ENCODE measurements at regions not wholly inside any gene's neighbourhood (a gene's known extent, or its start where the extent isn't known, plus 50 kb on each side); places are given as distances from the start of the nearest gene placed in this dataset.

GRCh38 chr2:188751816-188752215 lies 222.4 kb upstream of the COL3A1 start:
- no peaks in the 10 kb centered on the region for H3K4me1 Mint-ChIP-seq
- H3K27me3 Mint-ChIP-seq = no peaks in the 10 kb centered on the region
- no peak overlapping the region for H3K27ac Mint-ChIP-seq
- H3K4me3 Mint-ChIP-seq = no peak overlapping the region
- H3K36me3 Mint-ChIP-seq (ENCODE audit: low read depth) = no peaks in the 10 kb centered on the region
- no peak for ATAC-seq (replicated peaks)
- H3K9me3 Mint-ChIP-seq = no peaks in the 10 kb centered on the region

- Mint-ChIP-seq H3K27me3 (no peaks in the 10 kb centered on the region), H3K4me1 (no peaks in the 10 kb centered on the region), H3K4me3 (no peak overlapping the region), H3K36me3 (ENCODE audit: low read depth) (no peaks in the 10 kb centered on the region), H3K27ac (no peak overlapping the region), H3K9me3 (no peaks in the 10 kb centered on the region)
- no peak for ATAC-seq (replicated peaks)
These were observed 221.9 kb upstream of the COL3A1 start for GRCh38 chr2:188752311-188752710.

DNA sequence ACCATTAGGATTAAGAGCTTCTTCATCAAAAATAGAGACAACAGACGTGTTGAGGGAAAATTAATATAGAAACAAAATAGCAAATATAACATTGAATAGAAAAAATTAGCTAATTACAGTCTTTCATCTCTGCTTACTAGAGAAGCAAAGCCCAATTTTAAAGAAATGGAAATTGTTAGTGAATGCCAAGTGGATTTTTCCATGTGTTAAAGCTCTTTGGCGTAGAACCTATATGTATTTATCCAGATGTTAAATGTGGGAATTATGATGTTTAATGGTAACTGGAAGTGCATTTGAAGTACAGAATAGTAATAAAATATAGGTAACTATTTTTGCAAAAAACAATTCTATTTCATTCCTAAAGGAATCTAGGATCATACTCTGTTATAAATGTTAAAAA lies 212.0 kb upstream of the COL3A1 start:
- Mint-ChIP-seq H3K27me3 (no peaks in the 10 kb centered on the region), H3K4me3 (no peak overlapping the region), H3K36me3 (ENCODE audit: low read depth) (no peaks in the 10 kb centered on the region), H3K27ac (no peak overlapping the region), H3K4me1 (no peaks in the 10 kb centered on the region), H3K9me3 (peaks cover 9% of the 10 kb centered on the region)
- ATAC-seq (replicated peaks) = no peak

DNA sequence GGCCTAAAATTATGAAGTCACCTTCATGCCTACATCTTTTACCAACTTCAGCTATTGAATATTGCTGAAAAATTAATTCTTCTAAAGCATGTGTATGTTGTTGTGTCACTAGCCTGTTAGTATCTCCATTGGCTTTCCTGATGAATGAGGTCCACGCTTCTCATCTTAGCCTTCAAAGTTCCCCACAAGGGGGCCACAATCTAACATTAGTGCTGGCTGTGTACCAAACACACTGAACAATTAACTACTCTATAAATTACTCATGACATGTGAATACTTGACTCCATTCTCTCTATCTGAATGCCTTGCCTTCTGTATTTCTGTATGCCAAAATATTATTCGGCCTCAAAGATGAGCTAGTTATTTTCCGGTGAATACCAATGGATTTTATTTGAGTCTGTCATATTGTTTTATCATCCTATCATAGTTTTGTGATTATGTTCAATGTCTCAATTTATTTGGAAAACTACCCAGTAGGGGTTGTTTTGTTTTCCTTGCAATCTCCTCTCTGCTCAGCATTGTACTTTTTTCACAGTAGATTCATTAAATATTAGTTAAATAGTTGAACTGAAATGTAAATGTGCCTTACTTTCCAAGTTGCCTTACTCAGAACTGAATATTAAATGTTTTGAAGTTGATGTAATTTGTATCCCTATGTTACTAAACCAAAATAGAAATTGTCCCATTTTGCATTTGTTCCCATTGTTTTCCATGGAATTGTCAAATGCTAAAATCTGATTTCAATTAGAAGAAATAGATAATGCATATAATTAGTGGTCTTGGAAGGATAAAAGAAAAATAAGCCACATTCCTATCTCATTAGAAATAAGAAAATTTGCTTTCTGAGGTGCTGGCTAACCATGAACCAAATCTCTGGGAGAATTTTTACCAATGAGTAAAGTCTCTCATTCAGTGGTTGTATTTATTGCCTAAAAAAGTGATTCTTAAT lies 208.4 kb upstream of the COL3A1 start:
- H3K4me3 Mint-ChIP-seq = no peak overlapping the region
- H3K9me3 Mint-ChIP-seq = no peaks in the 10 kb centered on the region
- no peaks in the 10 kb centered on the region for H3K36me3 Mint-ChIP-seq (ENCODE audit: low read depth)
- no peak for ATAC-seq (replicated peaks)
- no peaks in the 10 kb centered on the region for H3K4me1 Mint-ChIP-seq
- H3K27me3 Mint-ChIP-seq = no peaks in the 10 kb centered on the region
- H3K27ac Mint-ChIP-seq = no peak overlapping the region

GRCh38 chr2:188766471-188766856 lies 207.7 kb upstream of the COL3A1 start:
- H3K27me3 Mint-ChIP-seq = no peaks in the 10 kb centered on the region
- H3K4me1 Mint-ChIP-seq = no peaks in the 10 kb centered on the region
- H3K9me3 Mint-ChIP-seq = no peaks in the 10 kb centered on the region
- H3K27ac Mint-ChIP-seq = no peak overlapping the region
- H3K4me3 Mint-ChIP-seq = no peak overlapping the region
- ATAC-seq (replicated peaks) = no peak
- no peaks in the 10 kb centered on the region for H3K36me3 Mint-ChIP-seq (ENCODE audit: low read depth)

DNA sequence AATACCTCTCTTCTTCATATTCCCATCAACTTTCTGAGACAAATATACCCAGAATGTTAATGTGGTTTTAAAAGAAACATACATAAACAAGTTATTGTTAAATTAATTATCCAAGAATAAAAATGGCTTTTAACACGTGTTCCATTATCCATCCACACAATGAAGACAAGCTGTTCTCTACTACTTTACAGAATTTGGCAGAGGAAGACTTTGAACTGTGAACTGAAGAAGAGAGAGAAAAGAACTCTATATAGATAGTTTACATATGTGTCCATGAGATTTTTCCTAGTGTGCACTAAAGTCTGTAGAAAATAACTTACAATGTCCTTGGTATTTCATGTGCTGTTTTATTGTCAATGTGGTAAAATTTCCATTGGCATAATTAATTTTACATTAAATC lies 207.0 kb upstream of the COL3A1 start:
- Mint-ChIP-seq H3K4me3 (no peak overlapping the region), H3K27me3 (no peaks in the 10 kb centered on the region), H3K36me3 (ENCODE audit: low read depth) (no peaks in the 10 kb centered on the region), H3K4me1 (no peaks in the 10 kb centered on the region), H3K27ac (no peak overlapping the region), H3K9me3 (peaks cover 3% of the 10 kb centered on the region)
- ATAC-seq (replicated peaks) = no peak

DNA sequence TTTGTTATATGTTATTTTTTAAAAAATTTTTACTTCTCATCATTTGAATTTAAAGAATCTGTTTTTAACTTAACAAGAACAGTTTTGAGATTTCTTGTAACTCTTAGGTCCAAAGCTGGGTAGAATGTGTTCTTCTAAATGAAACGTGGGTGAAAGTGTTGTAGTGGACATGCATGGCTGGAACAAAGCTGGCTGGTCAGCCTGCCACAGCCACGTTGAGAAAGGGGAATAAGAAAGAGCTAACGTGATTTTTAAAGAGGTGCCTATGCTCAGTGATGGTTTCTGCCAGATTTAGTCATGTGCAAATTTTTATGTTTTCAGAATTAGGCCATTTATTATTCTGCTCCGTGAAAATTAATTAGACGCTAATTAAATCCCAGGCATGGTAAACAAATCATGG lies 203.9 kb upstream of the COL3A1 start:
- Mint-ChIP-seq H3K27ac (no peak overlapping the region), H3K4me1 (no peaks in the 10 kb centered on the region), H3K36me3 (ENCODE audit: low read depth) (no peaks in the 10 kb centered on the region), H3K9me3 (peaks cover 3% of the 10 kb centered on the region), H3K27me3 (no peaks in the 10 kb centered on the region), H3K4me3 (no peak overlapping the region)
- ATAC-seq (replicated peaks) = no peak

DNA sequence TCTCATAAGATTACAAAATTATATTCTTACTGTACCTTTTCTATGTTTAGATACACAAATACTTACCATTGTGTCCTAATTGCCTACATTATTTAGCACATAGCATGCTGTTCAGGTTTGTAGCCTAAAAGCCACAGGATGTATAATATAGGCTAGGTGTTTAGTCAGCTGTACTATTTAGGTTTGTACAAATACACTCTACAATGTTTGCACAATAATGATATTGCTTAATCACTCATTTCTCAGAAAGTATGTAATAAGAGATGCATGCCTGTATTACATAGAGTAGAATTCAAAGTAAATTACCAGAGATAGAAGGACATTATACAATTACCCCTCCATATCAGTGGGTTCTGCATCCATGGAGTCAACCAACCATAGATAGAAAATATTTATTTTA lies 201.1 kb upstream of the COL3A1 start:
- Mint-ChIP-seq H3K4me3 (no peak overlapping the region), H3K9me3 (peaks cover 3% of the 10 kb centered on the region), H3K27me3 (no peaks in the 10 kb centered on the region), H3K27ac (no peak overlapping the region), H3K4me1 (no peaks in the 10 kb centered on the region), H3K36me3 (ENCODE audit: low read depth) (no peaks in the 10 kb centered on the region)
- no peak for ATAC-seq (replicated peaks)

GRCh38 chr2:188776634-188777033 lies 197.5 kb upstream of the COL3A1 start:
- no peak overlapping the region for H3K27ac Mint-ChIP-seq
- no peaks in the 10 kb centered on the region for H3K4me1 Mint-ChIP-seq
- H3K4me3 Mint-ChIP-seq = no peak overlapping the region
- H3K36me3 Mint-ChIP-seq (ENCODE audit: low read depth) = no peaks in the 10 kb centered on the region
- peaks cover 3% of the 10 kb centered on the region for H3K9me3 Mint-ChIP-seq
- ATAC-seq (replicated peaks) = no peak
- H3K27me3 Mint-ChIP-seq = no peaks in the 10 kb centered on the region

GRCh38 chr2:188784269-188784762 lies 189.9 kb upstream of the COL3A1 start:
- no peak for ATAC-seq (replicated peaks)
- no peak overlapping the region for H3K4me3 Mint-ChIP-seq
- H3K27ac Mint-ChIP-seq = no peak overlapping the region
- no peaks in the 10 kb centered on the region for H3K27me3 Mint-ChIP-seq
- no peaks in the 10 kb centered on the region for H3K36me3 Mint-ChIP-seq (ENCODE audit: low read depth)
- H3K9me3 Mint-ChIP-seq = no peaks in the 10 kb centered on the region
- H3K4me1 Mint-ChIP-seq = no peaks in the 10 kb centered on the region

DNA sequence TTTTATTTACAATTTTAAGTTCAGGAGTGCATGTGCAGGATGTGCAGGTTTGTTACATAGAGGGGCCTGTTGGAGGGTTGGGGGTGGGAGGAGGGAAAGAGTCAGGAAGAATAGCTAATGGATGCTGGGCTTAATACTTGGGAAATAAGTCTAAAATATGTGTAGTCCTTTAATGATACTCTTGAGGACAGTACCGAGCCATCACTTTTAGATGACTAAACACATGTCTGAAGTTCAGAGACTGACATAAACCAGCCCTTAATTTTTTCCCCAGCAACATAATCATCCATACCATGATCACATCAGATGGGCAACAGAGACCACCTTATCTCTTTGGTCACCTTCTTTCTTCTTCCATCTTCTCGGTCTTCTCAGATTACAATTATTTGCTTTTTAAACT lies 189.1 kb upstream of the COL3A1 start:
- Mint-ChIP-seq H3K36me3 (ENCODE audit: low read depth) (no peaks in the 10 kb centered on the region), H3K4me1 (no peaks in the 10 kb centered on the region), H3K9me3 (no peaks in the 10 kb centered on the region), H3K4me3 (no peak overlapping the region), H3K27me3 (no peaks in the 10 kb centered on the region), H3K27ac (no peak overlapping the region)
- no peak for ATAC-seq (replicated peaks)

- no peaks in the 10 kb centered on the region for H3K36me3 Mint-ChIP-seq (ENCODE audit: low read depth)
These were observed 188.7 kb upstream of the COL3A1 start for GRCh38 chr2:188785490-188785889.

GRCh38 chr2:188786368-188786841 lies 187.8 kb upstream of the COL3A1 start:
- Mint-ChIP-seq H3K4me3 (no peak overlapping the region), H3K27me3 (no peaks in the 10 kb centered on the region), H3K4me1 (no peaks in the 10 kb centered on the region), H3K9me3 (no peaks in the 10 kb centered on the region), H3K27ac (no peak overlapping the region), H3K36me3 (ENCODE audit: low read depth) (no peaks in the 10 kb centered on the region)
- ATAC-seq (replicated peaks) = no peak

More at GRCh38 chr2:188785490-188785889, 188.7 kb upstream of the COL3A1 start:
- no peak overlapping the region for H3K4me3 Mint-ChIP-seq
- no peak overlapping the region for H3K27ac Mint-ChIP-seq
- no peaks in the 10 kb centered on the region for H3K4me1 Mint-ChIP-seq
- no peaks in the 10 kb centered on the region for H3K9me3 Mint-ChIP-seq
- no peak for ATAC-seq (replicated peaks)
- no peaks in the 10 kb centered on the region for H3K27me3 Mint-ChIP-seq

- Mint-ChIP-seq H3K9me3 (no peaks in the 10 kb centered on the region), H3K4me1 (no peaks in the 10 kb centered on the region), H3K27me3 (no peaks in the 10 kb centered on the region), H3K36me3 (ENCODE audit: low read depth) (no peaks in the 10 kb centered on the region), H3K4me3 (no peak overlapping the region), H3K27ac (no peak overlapping the region)
- no peak for ATAC-seq (replicated peaks)
These were observed 187.0 kb upstream of the COL3A1 start for GRCh38 chr2:188787021-188787657.

DNA sequence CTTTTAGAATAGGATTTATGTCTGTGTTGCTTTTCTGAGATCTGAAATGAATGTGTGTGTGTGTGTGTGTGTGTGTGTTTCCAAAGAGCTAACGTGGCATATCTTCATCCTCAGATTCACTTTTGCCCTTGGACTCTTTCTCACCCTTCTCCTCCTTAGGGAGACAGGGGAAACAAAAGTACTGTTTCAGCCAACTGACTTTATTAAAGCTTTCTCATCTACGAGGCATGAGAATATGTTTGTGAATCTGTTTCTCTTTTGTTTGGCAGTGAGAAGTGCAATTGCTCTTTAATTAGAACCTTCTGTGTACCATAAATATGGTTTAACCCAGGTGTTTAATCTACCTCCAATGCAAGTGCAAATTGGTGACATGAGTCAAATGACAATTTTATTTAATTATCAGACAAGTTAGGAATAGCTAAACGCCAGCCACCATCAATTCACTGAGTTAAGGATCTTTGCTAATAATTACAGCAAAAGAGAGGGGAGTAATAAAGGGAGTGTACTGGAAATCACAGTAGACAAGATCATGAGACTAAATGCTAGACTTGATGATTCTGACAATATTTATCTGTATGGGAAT lies 186.4 kb upstream of the COL3A1 start:
- no peak overlapping the region for H3K4me3 Mint-ChIP-seq
- no peaks in the 10 kb centered on the region for H3K4me1 Mint-ChIP-seq
- no peak overlapping the region for H3K27ac Mint-ChIP-seq
- no peak for ATAC-seq (replicated peaks)
- no peaks in the 10 kb centered on the region for H3K27me3 Mint-ChIP-seq
- H3K9me3 Mint-ChIP-seq = no peaks in the 10 kb centered on the region
- no peaks in the 10 kb centered on the region for H3K36me3 Mint-ChIP-seq (ENCODE audit: low read depth)

All from activated T-helper 17 cell treated with anti-CD3 and anti-CD28 coated beads, Interleukin-2, amount 50 U/mL, for 72 hours (primary cell).